A549 (cell line): ENCODE measurements at regions not wholly inside any gene's neighbourhood (a gene's known extent, or its start where the extent isn't known, plus 50 kb on each side); places are given as distances from the start of the nearest gene placed in this dataset.

ENCODE experiments used
- ATAC-seq, 2 experiments: fragments of 200-7000 bp in 1 of 2; fragments of >200 bp in 1 of 2; cut with Nextera tagmentation in 1 of 2; cut with Tn5 transposase in 1 of 2; 3 replicates each; pipeline versions ENCODE4 v1.8.0 to v1.9.1; 2018 to 2020; ENCODE audit warnings: mild to moderate bottlenecking in 1 of 2, moderate library complexity in 1 of 2
- CTCF ChIA-PET: fragments of 300-600 bp; sonication (Branson Sonifier 250); formaldehyde crosslinking; extraction: SDS; loops from one replicate; lab custom pipeline; 2021; ENCODE audit warnings: antibody characterized with exemption, inconsistent platforms; lab: Yijun Ruan, JAX
- POLR2A ChIA-PET: fragments of 350-600 bp; formaldehyde crosslinking; extraction: SDS; loops from one replicate; lab custom pipeline; 2021; ENCODE audit warnings: antibody characterized with exemption, inconsistent platforms; lab: Yijun Ruan, JAX
- DNase-seq, 2 experiments: peaks; one replicate each; pipeline versions ENCODE4 v3.0.0 to v3.0.0-alpha.2; 2011 to 2016; ENCODE audit warnings: low read depth in 1 of 2, low spot score in 1 of 2
- FAIRE-seq: peaks from 2 replicates; lab custom pipeline; 2011; peaks lifted over from hg19 to GRCh38; lab: Jason Lieb, UNC
- H3K27ac ChIP-seq, 2 experiments: fragments of >200 bp; sonication (Bioruptor Twin); formaldehyde crosslinking; 3 replicates each; pipeline ENCODE4 v1.5.1; 2016 to 2017
- H3K4me1 ChIP-seq: fragments of >200 bp; sonication (Bioruptor Twin); formaldehyde crosslinking; 3 replicates; pipeline ENCODE4 v1.6.1; 2016
- H3K4me2 ChIP-seq: fragments of >200 bp; sonication (Bioruptor Twin); formaldehyde crosslinking; 3 replicates; pipeline ENCODE4 v1.6.1; 2016
- H3K4me3 ChIP-seq: fragments of >200 bp; sonication (Bioruptor Twin); formaldehyde crosslinking; 3 replicates; pipeline ENCODE4 v1.5.1; 2016
- H3K9me3 ChIP-seq: fragments of >200 bp; sonication (Bioruptor Twin); formaldehyde crosslinking; 3 replicates; pipeline ENCODE4 v1.6.1; 2016
- ATOH8 ChIP-seq: fragments of 250-450 bp; sonication (Bioruptor Pico); IDR thresholded peaks from 2 replicates; pipeline ENCODE4 v1.5.0; 2020; ENCODE audit warnings: low read depth, mild to moderate bottlenecking, moderate library complexity
- CBX2 ChIP-seq: fragments of 200-600 bp; sonication (generic); IDR thresholded peaks from 2 replicates; pipeline ENCODE4 v1.6.1; 2016; ENCODE audit warnings: low read depth, mild to moderate bottlenecking, borderline replicate concordance
- CEBPB ChIP-seq, 2 experiments: fragments of >200 bp in 1 of 2; sonication (Bioruptor Twin) in 1 of 2; formaldehyde crosslinking in 1 of 2; IDR thresholded peaks; 2 replicates each; pipeline ENCODE4 v1.6.1; 2012 to 2016
- CHD2 ChIP-seq: fragments of 150-350 bp; IDR thresholded peaks from 2 replicates; pipeline ENCODE4 v1.6.1; 2014; ENCODE audit warnings: low read length; ENCODE audit not compliant: partially characterized antibody
- CTCF ChIP-seq: fragments of >200 bp; sonication (Bioruptor Twin); formaldehyde crosslinking; IDR thresholded peaks from 3 replicates; pipeline ENCODE4 v1.5.1; 2016
- EHMT2 ChIP-seq: fragments of 200-600 bp; sonication (generic); IDR thresholded peaks from 2 replicates; pipeline ENCODE4 v1.6.1; 2016; ENCODE audit warnings: antibody characterized with exemption, low read depth, mild to moderate bottlenecking, moderate library complexity
- FOSL2 ChIP-seq, 2 experiments: fragments of 450-650 bp in 1 of 2; fragments of >200 bp in 1 of 2; sonication (Bioruptor Twin) in 1 of 2; formaldehyde crosslinking; IDR thresholded peaks; 2 replicates each; pipeline versions ENCODE4 v1.5.0 to v1.6.1; 2016 to 2020; ENCODE audit warnings: mild to moderate bottlenecking in 1 of 2, moderate library complexity in 1 of 2
- GATA3 ChIP-seq: IDR thresholded peaks from 2 replicates; pipeline ENCODE4 v1.6.1; 2012; ENCODE audit warnings: borderline replicate concordance
- HDAC2 ChIP-seq: fragments of 200-600 bp; sonication (generic); IDR thresholded peaks from 2 replicates; pipeline ENCODE4 v1.6.1; 2016
- HEYL ChIP-seq: fragments of 250-450 bp; sonication (Bioruptor Pico); IDR thresholded peaks from 2 replicates; pipeline ENCODE4 v1.8.0; 2021; ENCODE audit warnings: mild to moderate bottlenecking, moderate library complexity
- HOXA7 ChIP-seq: fragments of 250-450 bp; sonication (Bioruptor Pico); IDR thresholded peaks from 2 replicates; pipeline ENCODE4 v1.5.0; 2020; ENCODE audit warnings: mild to moderate bottlenecking, moderate library complexity
- HOXB13 ChIP-seq: fragments of 250-450 bp; sonication (Bioruptor Pico); IDR thresholded peaks from 2 replicates; pipeline ENCODE4 v1.5.0; 2020; ENCODE audit warnings: low read depth, mild to moderate bottlenecking, moderate library complexity
- HOXB5 ChIP-seq: fragments of 250-450 bp; sonication (Bioruptor Pico); IDR thresholded peaks from 2 replicates; pipeline ENCODE4 v1.5.0; 2020; ENCODE audit warnings: mild to moderate bottlenecking, moderate library complexity
- JUN ChIP-seq, 2 experiments: fragments of >200 bp; sonication (Bioruptor Twin); formaldehyde crosslinking; IDR thresholded peaks; 2 replicates in 1 of 2; 3 replicates in 1 of 2; pipeline ENCODE4 v1.6.1; 2016 to 2017
- JUNB ChIP-seq: fragments of >200 bp; sonication (Bioruptor Twin); formaldehyde crosslinking; IDR thresholded peaks from 2 replicates; pipeline ENCODE4 v1.6.1; 2016
- MAFK ChIP-seq: fragments of 450-650 bp; IDR thresholded peaks from 2 replicates; pipeline ENCODE4 v1.6.1; 2014; ENCODE audit not compliant: partially characterized antibody
- MAZ ChIP-seq: fragments of 150-350 bp; IDR thresholded peaks from 2 replicates; pipeline ENCODE4 v1.6.1; 2014; ENCODE audit warnings: antibody characterized with exemption, low read depth, low read length, borderline replicate concordance
- NPAS2 ChIP-seq: fragments of 250-450 bp; sonication (Bioruptor Pico); IDR thresholded peaks from 2 replicates; pipeline ENCODE4 v1.8.0; 2022; ENCODE audit warnings: mild to moderate bottlenecking, moderate library complexity, borderline replicate concordance
- POLR2AphosphoS2 ChIP-seq: conservative IDR thresholded peaks from 2 replicates; pipeline ENCODE4 v1.6.1; 2012; ENCODE audit warnings: low read length, improper control_type of control experiment, inconsistent platforms
- RCOR1 ChIP-seq: fragments of 150-350 bp; IDR thresholded peaks from 2 replicates; pipeline ENCODE4 v1.6.1; 2014; ENCODE audit warnings: antibody characterized with exemption, low read length, low read depth
- RNF2 ChIP-seq: fragments of 200-600 bp; sonication (generic); IDR thresholded peaks from 2 replicates; pipeline ENCODE4 v1.6.1; 2016; ENCODE audit warnings: low read depth, mild to moderate bottlenecking, antibody characterized with exemption, moderate library complexity, borderline replicate concordance
- SREBF2 ChIP-seq: fragments of 450-650 bp; IDR thresholded peaks from 2 replicates; pipeline ENCODE4 v1.6.1; 2014; ENCODE audit warnings: mild to moderate bottlenecking, moderate library complexity
- TP53 ChIP-seq: fragments of 250-450 bp; sonication (Bioruptor Pico); IDR thresholded peaks from 2 replicates; pipeline ENCODE4 v1.5.0; 2021; ENCODE audit warnings: mild to moderate bottlenecking, moderate library complexity
- ZC3H11A ChIP-seq: fragments of 450-650 bp; IDR thresholded peaks from 2 replicates; pipeline ENCODE4 v1.6.1; 2014; ENCODE audit warnings: antibody characterized with exemption, mild to moderate bottlenecking
- ZNF302 ChIP-seq: fragments of 250-450 bp; sonication (Bioruptor Pico); IDR thresholded peaks from 2 replicates; pipeline ENCODE4 v1.9.0; 2021; ENCODE audit warnings: inconsistent platforms, mild to moderate bottlenecking, moderate library complexity
- WGBS: methylation state at CpG from one replicate; pipeline ENCODE4 v1.1.6; 2017; ENCODE audit errors: missing lambda C conversion rate; 5-methylcytosine and 5-hydroxymethylcytosine counted together

GRCh38 chr10:128247576-128247975 is 121.4 kb upstream of the MKI67 start:
- Histone ChIP-seq H3K9me3 (no peaks in the 10 kb centered on the region), H3K4me1 (no peaks in the 10 kb centered on the region), H3K4me3 (no peak overlapping the region), H3K4me2 (no peak overlapping the region), H3K27ac (no peak overlapping the region)
- ChIA-PET POLR2A (no interaction called here), CTCF (no interaction called here)
- WGBS: 68% methylated on average over 8 of the region's 8 CpGs
- TF ChIP-seq GATA3 (no peak), CEBPB (IDR thresholded peaks at IDR 0.05) (no peak), ZC3H11A (no peak), ATOH8 (CRISPR knock-in tag) (no peak), HOXB5 (CRISPR knock-in tag) (no peak), MAFK (no peak), JUNB (no peak), HOXA7 (no peak), TP53 (CRISPR knock-in tag) (no peak), ZNF302 (CRISPR knock-in tag) (no peak), CHD2 (no peak), JUN (IDR thresholded peaks at IDR 0.05) (no peak), SREBF2 (no peak)
- no peak for DNase-seq
- FAIRE-seq: no peak
- no peak for ATAC-seq

DNA sequence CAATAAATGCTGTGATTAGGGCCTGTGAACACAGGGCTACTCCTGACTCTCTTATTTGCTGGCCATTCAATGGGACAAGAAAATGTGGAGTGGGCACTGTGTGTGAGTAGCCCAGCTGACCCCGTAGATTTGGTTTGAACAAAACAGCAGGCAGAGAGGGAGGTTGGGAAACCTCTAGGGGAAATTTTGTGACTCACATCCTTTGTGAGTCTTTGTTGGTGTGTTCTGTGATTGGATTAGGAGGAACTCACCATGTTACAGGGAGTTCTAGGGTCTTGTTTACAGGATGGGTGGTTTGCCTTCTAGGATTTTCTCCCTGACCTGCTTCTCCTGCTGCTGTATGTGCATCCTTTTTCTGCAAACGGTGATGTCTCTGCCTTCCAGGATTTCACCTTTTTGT is 128.3 kb upstream of the MKI67 start:
- CTCF ChIA-PET: interaction anchor here (1.3 kb wide), 1 partner anchor 9 kb away, joined by 6 read pairs; no protein-coding TSS in a partner anchor
- WGBS: 14% methylated on average over 2 of the region's 2 CpGs
- Histone ChIP-seq H3K4me3 (no peak overlapping the region), H3K9me3 (no peaks in the 10 kb centered on the region), H3K4me1 (no peaks in the 10 kb centered on the region)
- DNase-seq: no peak
- no peak for TF ChIP-seq FOSL2 (IDR thresholded peaks at IDR 0.05)
- TF ChIP-seq FOSL2 (CRISPR knock-in tag; IDR thresholded peaks at IDR 0.05): no peak
- TF ChIP-seq ATOH8 (CRISPR knock-in tag): no peak
- TF ChIP-seq CTCF: no peak
- TF ChIP-seq NPAS2 (CRISPR knock-in tag): no peak
- TF ChIP-seq ZNF302 (CRISPR knock-in tag): no peak
- no peak for TF ChIP-seq MAZ
- TF ChIP-seq RCOR1: no peak
- no peak for TF ChIP-seq CEBPB (IDR thresholded peaks at IDR 0.05)
- no peak for TF ChIP-seq EHMT2
- no peak for TF ChIP-seq POLR2AphosphoS2
- TF ChIP-seq RNF2: no peak
- TF ChIP-seq, all 56 proteins: peak for 0
- POLR2A ChIA-PET: no interaction called here
- H3K4me2 ChIP-seq: no peak overlapping the region
- ATAC-seq: peak in 1 of 2 experiments; percentile 42; a peak in 2 of 6 replicates
- no peak for FAIRE-seq
- H3K27ac ChIP-seq: no peak overlapping the region

- Histone ChIP-seq H3K4me2 (no peak overlapping the region), H3K4me3 (no peak overlapping the region), H3K4me1 (no peaks in the 10 kb centered on the region), H3K27ac (no peak overlapping the region), H3K9me3 (no peaks in the 10 kb centered on the region)
- no peak for ATAC-seq
- WGBS: 69% methylated on average over 2 of the region's 2 CpGs
- POLR2A ChIA-PET: no interaction called here
- no peak for TF ChIP-seq CBX2
- TF ChIP-seq ZNF302 (CRISPR knock-in tag): no peak
- no peak for TF ChIP-seq HDAC2
- TF ChIP-seq ZC3H11A: no peak
- no peak for TF ChIP-seq HEYL (CRISPR knock-in tag)
- no peak for TF ChIP-seq EHMT2
- TF ChIP-seq HOXB13 (CRISPR knock-in tag): no peak
- no peak for DNase-seq
- CTCF ChIA-PET: interaction anchor here (0.6 to 1.1 kb wide), 2 partner anchors 10 to 249 kb away, joined by 3 to 4 read pairs; no protein-coding TSS in a partner anchor
- FAIRE-seq: no peak
Observed at GRCh38 chr10:128257428-128257827, 131.2 kb upstream of the MKI67 start.
